OCI-LY7 (cell line): ENCODE measurements at regions not wholly inside any gene's neighbourhood (a gene's known extent, or its start where the extent isn't known, plus 50 kb on each side); places are given as distances from the start of the nearest gene placed in this dataset.
"Not testable (repeated sequence)": the region's sequence is repeated elsewhere in the genome, so short reads cannot be mapped to it uniquely, and the experiment has no call there.

Source experiments
- BruUV-seq: library from RNA; stranded (reverse); fragments of 400-500 nt; replicated peaks from 2 replicates; lab custom pipeline; 2021; lab: Mats Ljungman, UMichigan
- CTCF ChIA-PET: fragments of 300-600 bp; sonication (Branson Sonifier 250); formaldehyde crosslinking; loops from one replicate; lab custom pipeline; 2022; ENCODE audit warnings: antibody characterized with exemption; ENCODE audit not compliant: unreplicated experiment; lab: Charles Lee
- POLR2A ChIA-PET: fragments of 300-600 bp; sonication (Branson Sonifier 250); formaldehyde crosslinking; loops from one replicate; lab custom pipeline; 2022; ENCODE audit warnings: antibody characterized with exemption; lab: Charles Lee
- DNase-seq: peaks from one replicate; pipeline ENCODE4 v3.0.0-alpha.2; 2015; ENCODE audit warnings: low spot score
- H2AFZ ChIP-seq: fragments of 200-600 bp; sonication (generic), shearing (Covaris generic); 2 replicates; pipeline ENCODE4 v1.6.1; 2014; ENCODE audit warnings: mild to moderate bottlenecking, antibody characterized with exemption, low read length, moderate library complexity
- H3K27ac ChIP-seq: fragments of 200-600 bp; sonication (generic); 2 replicates; pipeline ENCODE4 v1.5.1; 2014; ENCODE audit warnings: mixed run types, low read depth, mild to moderate bottlenecking, moderate library complexity, low read length, inconsistent platforms; ENCODE audit not compliant: poor library complexity, severe bottlenecking
- H3K36me3 ChIP-seq: fragments of 200-600 bp; sonication (generic); 2 replicates; pipeline ENCODE4 v1.6.1; 2014; ENCODE audit warnings: mild to moderate bottlenecking, antibody characterized with exemption, low read length, moderate library complexity, mixed read lengths; ENCODE audit not compliant: insufficient read depth
- H3K4me1 ChIP-seq: fragments of 200-600 bp; sonication (generic); 2 replicates; pipeline ENCODE4 v1.5.1; 2014; ENCODE audit warnings: mild to moderate bottlenecking, low read length; ENCODE audit not compliant: insufficient read depth, poor library complexity, severe bottlenecking
- H3K4me2 ChIP-seq: fragments of 200-600 bp; sonication (generic); 2 replicates; pipeline ENCODE4 v1.6.1; 2014; ENCODE audit warnings: mild to moderate bottlenecking, low read length
- H3K4me3 ChIP-seq: fragments of 200-600 bp; sonication (generic); 2 replicates; pipeline ENCODE4 v1.5.1; 2014; ENCODE audit warnings: mild to moderate bottlenecking, low read depth, low read length; ENCODE audit not compliant: poor library complexity, severe bottlenecking
- H3K79me2 ChIP-seq: fragments of 200-600 bp; sonication (generic); 2 replicates; pipeline ENCODE4 v1.6.1; 2016; ENCODE audit warnings: low read depth, mild to moderate bottlenecking, low read length, moderate library complexity, mixed read lengths; ENCODE audit not compliant: insufficient read depth
- H3K9me2 ChIP-seq: fragments of 200-600 bp; sonication (generic); 2 replicates; pipeline ENCODE4 v1.6.1; 2016; ENCODE audit warnings: mild to moderate bottlenecking, low read length, mixed read lengths; ENCODE audit not compliant: insufficient read depth
- H3K9me3 ChIP-seq: fragments of 200-600 bp; sonication (generic); 2 replicates; pipeline ENCODE4 v1.6.1; 2014; ENCODE audit warnings: mild to moderate bottlenecking, mixed run types, low read length, mixed read lengths
- H4K20me1 ChIP-seq: fragments of 200-600 bp; sonication (generic); 2 replicates; pipeline ENCODE4 v1.6.1; 2014; ENCODE audit warnings: mild to moderate bottlenecking, antibody characterized with exemption, low read length, moderate library complexity, mixed read lengths; ENCODE audit not compliant: insufficient read depth
- EZH2phosphoT487 ChIP-seq: fragments of 200-600 bp; sonication (generic); IDR thresholded peaks from 2 replicates; pipeline ENCODE4 v1.6.1; 2018; ENCODE audit warnings: low read depth, borderline replicate concordance, mild to moderate bottlenecking, mixed run types, antibody characterized with exemption, low read length, moderate library complexity, mixed read lengths
- intact Hi-C: fragments of 100-400 bp; cut with micrococcal nuclease; formaldehyde crosslinking; loops from one replicate; pipeline ENCODE4 v1.10.0; 2022; ENCODE audit not compliant: unreplicated experiment
- TF ChIP-seq, protein P1 (sequence below): fragments of 200-600 bp; sonication (generic); conservative IDR thresholded peaks from 2 replicates; pipeline ENCODE4 v1.5.1; 2014; ENCODE audit warnings: mild to moderate bottlenecking, antibody characterized with exemption, low read length, moderate library complexity, mixed read lengths

DNA sequence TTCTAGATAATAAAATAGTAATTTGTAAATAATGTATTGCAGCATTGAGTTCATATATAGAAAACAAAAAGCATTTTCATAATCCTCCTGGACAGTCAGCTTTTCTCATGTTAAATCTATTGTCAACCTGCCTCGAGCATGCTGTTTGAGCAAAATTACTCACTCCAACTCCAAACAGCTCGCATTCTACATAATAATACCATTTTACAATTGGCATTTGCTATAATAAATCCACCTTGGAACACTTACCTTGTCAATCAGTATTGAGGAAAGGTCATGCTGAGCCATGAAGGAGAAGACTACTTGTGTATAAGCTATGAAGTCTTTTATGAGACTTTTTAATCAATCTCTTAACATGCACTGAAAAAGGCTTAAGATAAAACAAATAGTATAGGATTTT is 682.6 kb downstream of the CBLN4 start:
- no peak overlapping the region for H2AFZ ChIP-seq
- H3K4me2 ChIP-seq: no peak overlapping the region
- POLR2A ChIA-PET: interaction anchor here (1.0 kb wide), 1 partner anchor 22 kb away, joined by 3 read pairs; no protein-coding TSS in a partner anchor
- no peaks in the 10 kb centered on the region for H3K9me3 ChIP-seq
- H4K20me1 ChIP-seq: no peaks in the 10 kb centered on the region
- no peak for TF ChIP-seq EZH2phosphoT487
- TF ChIP-seq, protein P1, sequence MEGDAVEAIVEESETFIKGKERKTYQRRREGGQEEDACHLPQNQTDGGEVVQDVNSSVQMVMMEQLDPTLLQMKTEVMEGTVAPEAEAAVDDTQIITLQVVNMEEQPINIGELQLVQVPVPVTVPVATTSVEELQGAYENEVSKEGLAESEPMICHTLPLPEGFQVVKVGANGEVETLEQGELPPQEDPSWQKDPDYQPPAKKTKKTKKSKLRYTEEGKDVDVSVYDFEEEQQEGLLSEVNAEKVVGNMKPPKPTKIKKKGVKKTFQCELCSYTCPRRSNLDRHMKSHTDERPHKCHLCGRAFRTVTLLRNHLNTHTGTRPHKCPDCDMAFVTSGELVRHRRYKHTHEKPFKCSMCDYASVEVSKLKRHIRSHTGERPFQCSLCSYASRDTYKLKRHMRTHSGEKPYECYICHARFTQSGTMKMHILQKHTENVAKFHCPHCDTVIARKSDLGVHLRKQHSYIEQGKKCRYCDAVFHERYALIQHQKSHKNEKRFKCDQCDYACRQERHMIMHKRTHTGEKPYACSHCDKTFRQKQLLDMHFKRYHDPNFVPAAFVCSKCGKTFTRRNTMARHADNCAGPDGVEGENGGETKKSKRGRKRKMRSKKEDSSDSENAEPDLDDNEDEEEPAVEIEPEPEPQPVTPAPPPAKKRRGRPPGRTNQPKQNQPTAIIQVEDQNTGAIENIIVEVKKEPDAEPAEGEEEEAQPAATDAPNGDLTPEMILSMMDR: no peak
- DNase-seq: no peak
- CTCF ChIA-PET: no interaction called here
- BruUV-seq: no TSS peak
- no peaks in the 10 kb centered on the region for H3K4me1 ChIP-seq
- H3K4me3 ChIP-seq: no peak overlapping the region
- intact Hi-C loops: no loop called here
- no peaks in the 10 kb centered on the region for H3K36me3 ChIP-seq
- no peak overlapping the region for H3K27ac ChIP-seq
- no peaks in the 10 kb centered on the region for H3K79me2 ChIP-seq
- H3K9me2 ChIP-seq: no peaks in the 10 kb centered on the region

DNA sequence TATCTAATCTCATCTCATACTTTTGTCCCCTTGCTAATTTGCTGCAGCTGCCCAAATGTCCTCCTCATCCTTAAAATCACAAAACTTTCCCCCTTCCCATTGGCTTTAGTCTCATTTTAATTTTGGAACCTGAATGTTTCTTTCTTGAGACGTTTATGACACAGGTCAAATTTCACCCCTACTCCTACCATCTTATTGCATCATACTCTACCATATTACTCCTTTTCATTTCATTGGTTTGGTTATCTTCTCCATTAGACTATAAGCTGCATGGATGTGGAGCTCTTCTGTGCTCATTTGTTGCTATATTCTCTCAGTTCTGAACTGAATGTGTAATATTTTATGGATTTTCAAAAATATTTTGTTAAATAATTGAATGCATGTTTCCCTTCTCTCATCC is 688.6 kb downstream of the CBLN4 start:
- no peaks in the 10 kb centered on the region for H4K20me1 ChIP-seq
- BruUV-seq: no TSS peak
- POLR2A ChIA-PET: no interaction called here

DNA sequence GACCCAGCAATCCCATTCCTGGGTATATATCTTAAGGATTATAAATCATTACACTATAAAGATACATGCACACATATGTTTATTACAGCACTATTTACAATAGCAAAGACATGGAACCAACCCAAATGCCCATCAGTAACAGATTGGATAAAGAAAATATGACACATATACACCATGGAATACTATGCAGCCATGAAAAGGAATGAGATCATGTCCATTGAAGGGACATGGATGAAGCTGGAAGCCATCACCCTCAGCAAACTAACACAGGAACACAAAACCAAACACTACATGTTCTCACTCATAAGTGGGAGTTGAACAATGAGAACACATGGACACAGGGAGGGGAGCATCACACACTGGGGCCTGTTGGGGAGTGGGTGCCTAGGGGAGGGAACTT is 694.5 kb downstream of the CBLN4 start:
- DNase-seq, intact Hi-C loops, BruUV-seq, H3K4me1 ChIP-seq, H3K4me3 ChIP-seq, H3K4me2 ChIP-seq, H3K36me3 ChIP-seq, POLR2A ChIA-PET, H3K27ac ChIP-seq, H3K9me3 ChIP-seq, H4K20me1 ChIP-seq, CTCF ChIA-PET, H3K9me2 ChIP-seq, H2AFZ ChIP-seq, H3K79me2 ChIP-seq: not testable (repeated sequence)

More for the DNA sequence above, 688.6 kb downstream of the CBLN4 start:
- Histone ChIP-seq H3K27ac (no peak overlapping the region), H3K9me2 (no peaks in the 10 kb centered on the region), H3K36me3 (no peaks in the 10 kb centered on the region), H3K79me2 (no peaks in the 10 kb centered on the region), H2AFZ (no peak overlapping the region), H3K4me1 (no peaks in the 10 kb centered on the region), H3K9me3 (no peaks in the 10 kb centered on the region), H3K4me3 (no peak overlapping the region), H3K4me2 (no peak overlapping the region)
- CTCF ChIA-PET: no interaction called here
- intact Hi-C loops: no loop called here
- DNase-seq: no peak
- TF ChIP-seq EZH2phosphoT487: no peak
- TF ChIP-seq, protein P1: no peak
